IPS-18c (cell line): ENCODE measurements at regions not wholly inside any gene's neighbourhood (a gene's known extent, or its start where the extent isn't known, plus 50 kb on each side); places are given as distances from the start of the nearest gene placed in this dataset.
"Not testable (repeated sequence)": the region's sequence is repeated elsewhere in the genome, so short reads cannot be mapped to it uniquely, and the experiment has no call there.

Source experiments
- H3K4me3 ChIP-seq: 2 replicates; pipeline ENCODE4 v1.7.0; 2013; ENCODE audit warnings: low read depth, mild to moderate bottlenecking, low read length, moderate library complexity; ENCODE audit not compliant: insufficient read depth
- H3K9me3 ChIP-seq: one replicate; pipeline ENCODE4 v1.6.1; 2013; ENCODE audit warnings: mild to moderate bottlenecking, low read length, moderate library complexity; ENCODE audit not compliant: control insufficient read depth, insufficient read depth

GRCh38 chr14:83147006-83147405 lies 1613.4 kb upstream of the SEL1L start:
- Histone ChIP-seq H3K9me3 (no peaks in the 10 kb centered on the region), H3K4me3 (no peak overlapping the region)

- H3K4me3 ChIP-seq: no peak overlapping the region
- no peaks in the 10 kb centered on the region for H3K9me3 ChIP-seq
These were observed 1617.9 kb upstream of the SEL1L start for GRCh38 chr14:83151571-83151970.

GRCh38 chr14:83153081-83153480 lies 1619.4 kb upstream of the SEL1L start:
- Histone ChIP-seq H3K4me3 (no peak overlapping the region), H3K9me3 (no peaks in the 10 kb centered on the region)

GRCh38 chr14:83162361-83162929 lies 1628.8 kb upstream of the SEL1L start:
- Histone ChIP-seq H3K4me3 (no peak overlapping the region), H3K9me3 (no peaks in the 10 kb centered on the region)

- no peaks in the 10 kb centered on the region for H3K9me3 ChIP-seq
- H3K4me3 ChIP-seq: no peak overlapping the region
These were observed 1629.4 kb upstream of the SEL1L start for GRCh38 chr14:83163016-83163415.

- H3K4me3 ChIP-seq: no peak overlapping the region
- H3K9me3 ChIP-seq: no peaks in the 10 kb centered on the region
These were observed 1630.4 kb upstream of the SEL1L start for GRCh38 chr14:83164016-83164415.

- no peaks in the 10 kb centered on the region for H3K9me3 ChIP-seq
- H3K4me3 ChIP-seq: no peak overlapping the region
These were observed 1630.9 kb upstream of the SEL1L start for GRCh38 chr14:83164591-83164990.

- Histone ChIP-seq H3K9me3 (no peaks in the 10 kb centered on the region), H3K4me3 (no peak overlapping the region)
These were observed 1636.5 kb upstream of the SEL1L start for GRCh38 chr14:83170165-83170564.

GRCh38 chr14:83171761-83172160 lies 1638.1 kb upstream of the SEL1L start:
- no peak overlapping the region for H3K4me3 ChIP-seq
- H3K9me3 ChIP-seq: no peaks in the 10 kb centered on the region

GRCh38 chr14:83172363-83172762 lies 1638.7 kb upstream of the SEL1L start:
- Histone ChIP-seq H3K9me3 (no peaks in the 10 kb centered on the region), H3K4me3 (no peak overlapping the region)

GRCh38 chr14:83173687-83174086 lies 1640.0 kb upstream of the SEL1L start:
- no peaks in the 10 kb centered on the region for H3K9me3 ChIP-seq
- H3K4me3 ChIP-seq: no peak overlapping the region

GRCh38 chr14:83184531-83184930 lies 1650.9 kb upstream of the SEL1L start:
- Histone ChIP-seq H3K9me3 (no peaks in the 10 kb centered on the region), H3K4me3 (no peak overlapping the region)

GRCh38 chr14:83188311-83188710 lies 1654.7 kb upstream of the SEL1L start:
- not testable (repeated sequence) for H3K4me3 ChIP-seq, H3K9me3 ChIP-seq

GRCh38 chr14:83196236-83196635 lies 1662.6 kb upstream of the SEL1L start:
- no peak overlapping the region for H3K4me3 ChIP-seq
- no peaks in the 10 kb centered on the region for H3K9me3 ChIP-seq

- Histone ChIP-seq H3K9me3 (no peaks in the 10 kb centered on the region), H3K4me3 (no peak overlapping the region)
These were observed 1663.6 kb upstream of the SEL1L start for GRCh38 chr14:83197271-83197670.

GRCh38 chr14:83207550-83207949 lies 1673.9 kb upstream of the SEL1L start:
- Histone ChIP-seq H3K4me3 (no peak overlapping the region), H3K9me3 (no peaks in the 10 kb centered on the region)

- Histone ChIP-seq H3K4me3 (no peak overlapping the region), H3K9me3 (no peaks in the 10 kb centered on the region)
These were observed 1674.7 kb upstream of the SEL1L start for GRCh38 chr14:83208341-83208740.

- H3K9me3 ChIP-seq: peaks cover 4% of the 10 kb centered on the region
These were observed 1683.8 kb upstream of the SEL1L start for GRCh38 chr14:83217492-83217891.

GRCh38 chr14:83247924-83248639 lies 1714.4 kb upstream of the SEL1L start:
- Histone ChIP-seq H3K4me3 (no peak overlapping the region), H3K9me3 (no peaks in the 10 kb centered on the region)

More at GRCh38 chr14:83217492-83217891, 1683.8 kb upstream of the SEL1L start:
- no peak overlapping the region for H3K4me3 ChIP-seq
